C1 segment of cervical spinal cord (tissue), 14 donors: ENCODE measurements at regions not wholly inside any gene's neighbourhood (a gene's known extent, or its start where the extent isn't known, plus 50 kb on each side); places are given as distances from the start of the nearest gene placed in this dataset.

Source experiments
- DNase-seq, 14 donors: peaks; one replicate each; lab custom pipeline; 2025; lab: John Stamatoyannopoulos, UW

GRCh38 chr4:153075836-153076518, 128.3 kb upstream of the TRIM2 start:
- no peak for DNase-seq

GRCh38 chr4:153076861-153077260, 127.4 kb upstream of the TRIM2 start:
- no peak for DNase-seq

- no peak for DNase-seq
These were observed 124.3 kb upstream of the TRIM2 start for GRCh38 chr4:153079857-153080391.

- DNase-seq = no peak
These were observed 123.2 kb upstream of the TRIM2 start for GRCh38 chr4:153081006-153081580.

GRCh38 chr4:153081693-153082092, 122.5 kb upstream of the TRIM2 start:
- DNase-seq = no peak

- DNase-seq = peak in 1 of 14 donors; percentile 5
These were observed 121.6 kb upstream of the TRIM2 start for GRCh38 chr4:153082322-153083301.

- DNase-seq = peak in 12 of 14 donors; percentile 24 to 80 (median 58)
These were observed 120.7 kb upstream of the TRIM2 start for GRCh38 chr4:153083447-153083947.

- DNase-seq = no peak
These were observed 119.8 kb upstream of the TRIM2 start for GRCh38 chr4:153084224-153084979.

- DNase-seq = peak in 13 of 14 donors; percentile 8 to 80 (median 47)
These were observed 119.1 kb upstream of the TRIM2 start for GRCh38 chr4:153084980-153085630.

- DNase-seq = peak in 3 of 14 donors; percentile 29 to 60 (median 51)
These were observed 116.5 kb upstream of the TRIM2 start for GRCh38 chr4:153087671-153088194.

- peak in 5 of 14 donors; percentile 15 to 38 (median 21) for DNase-seq
These were observed 114.5 kb upstream of the TRIM2 start for GRCh38 chr4:153089742-153090141.

- no peak for DNase-seq
These were observed 114.1 kb upstream of the TRIM2 start for GRCh38 chr4:153090181-153090580.

GRCh38 chr4:153090670-153091385, 113.4 kb upstream of the TRIM2 start:
- DNase-seq = no peak

- no peak for DNase-seq
These were observed 110.8 kb upstream of the TRIM2 start for GRCh38 chr4:153093396-153093795.

- no peak for DNase-seq
These were observed 110.4 kb upstream of the TRIM2 start for GRCh38 chr4:153093802-153094201.

- no peak for DNase-seq
These were observed 109.8 kb upstream of the TRIM2 start for GRCh38 chr4:153094435-153094834.

GRCh38 chr4:153095448-153096204, 108.6 kb upstream of the TRIM2 start:
- no peak for DNase-seq

- DNase-seq = no peak
These were observed 107.9 kb upstream of the TRIM2 start for GRCh38 chr4:153096344-153096743.

GRCh38 chr4:153098427-153098826, 105.8 kb upstream of the TRIM2 start:
- no peak for DNase-seq
